Astrocyte of the cerebellum (primary cell): ENCODE measurements at regions not wholly inside any gene's neighbourhood (a gene's known extent, or its start where the extent isn't known, plus 50 kb on each side); places are given as distances from the start of the nearest gene placed in this dataset.

Experiments
- DNase-seq: peaks from one replicate; pipeline ENCODE4 v3.0.0-alpha.2; 2011; ENCODE audit warnings: low read depth
- H3K4me3 ChIP-seq: 2 replicates; pipeline ENCODE4 v1.5.1; 2011; ENCODE audit warnings: mild to moderate bottlenecking, low read depth, low read length, moderate library complexity
- in situ Hi-C: cut with HindIII; loops from 2 replicates; pipeline ENCODE4 v1.10.0; 2017; ENCODE audit warnings: low sequenced_read_pairs
- TF ChIP-seq, protein P1 (sequence below): IDR thresholded peaks from 2 replicates; pipeline ENCODE4 v1.5.1; 2012; ENCODE audit warnings: low read length, low read depth, moderate library complexity, mild to moderate bottlenecking; ENCODE audit errors: missing control alignments

DNA sequence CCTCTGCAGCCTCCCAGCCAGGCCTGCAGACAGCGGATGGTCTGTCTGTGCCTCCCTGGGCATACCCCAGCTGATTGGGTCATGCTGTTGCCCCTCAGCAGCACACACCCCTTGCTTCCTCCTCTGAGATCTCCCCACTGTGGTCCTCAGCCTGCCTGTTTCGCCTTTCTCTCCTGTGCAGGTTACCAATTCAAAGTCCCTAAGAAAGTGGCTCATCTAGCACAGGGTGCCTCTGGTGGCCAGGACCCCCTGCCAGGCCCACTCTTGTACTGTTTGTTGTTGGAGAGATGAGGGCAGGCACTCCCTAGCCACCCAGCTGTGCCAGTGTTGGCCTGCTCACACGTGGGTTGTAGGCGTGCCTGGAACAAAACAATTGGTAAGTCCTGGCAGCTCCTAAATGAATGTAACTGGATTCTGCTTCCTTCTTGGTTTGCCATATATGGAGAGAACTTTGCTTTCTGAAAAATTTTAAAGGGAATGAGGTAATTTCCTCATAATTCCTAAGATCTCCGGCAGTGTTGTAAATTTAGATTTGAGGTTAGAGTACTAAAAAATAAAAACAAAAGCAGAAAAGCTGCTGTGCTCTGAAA lies 213.2 kb upstream of the IL12A start:
- in situ Hi-C loops: no loop called here
- DNase-seq: no peak
- no peak overlapping the region for H3K4me3 ChIP-seq
- TF ChIP-seq, protein P1, sequence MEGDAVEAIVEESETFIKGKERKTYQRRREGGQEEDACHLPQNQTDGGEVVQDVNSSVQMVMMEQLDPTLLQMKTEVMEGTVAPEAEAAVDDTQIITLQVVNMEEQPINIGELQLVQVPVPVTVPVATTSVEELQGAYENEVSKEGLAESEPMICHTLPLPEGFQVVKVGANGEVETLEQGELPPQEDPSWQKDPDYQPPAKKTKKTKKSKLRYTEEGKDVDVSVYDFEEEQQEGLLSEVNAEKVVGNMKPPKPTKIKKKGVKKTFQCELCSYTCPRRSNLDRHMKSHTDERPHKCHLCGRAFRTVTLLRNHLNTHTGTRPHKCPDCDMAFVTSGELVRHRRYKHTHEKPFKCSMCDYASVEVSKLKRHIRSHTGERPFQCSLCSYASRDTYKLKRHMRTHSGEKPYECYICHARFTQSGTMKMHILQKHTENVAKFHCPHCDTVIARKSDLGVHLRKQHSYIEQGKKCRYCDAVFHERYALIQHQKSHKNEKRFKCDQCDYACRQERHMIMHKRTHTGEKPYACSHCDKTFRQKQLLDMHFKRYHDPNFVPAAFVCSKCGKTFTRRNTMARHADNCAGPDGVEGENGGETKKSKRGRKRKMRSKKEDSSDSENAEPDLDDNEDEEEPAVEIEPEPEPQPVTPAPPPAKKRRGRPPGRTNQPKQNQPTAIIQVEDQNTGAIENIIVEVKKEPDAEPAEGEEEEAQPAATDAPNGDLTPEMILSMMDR: no peak

DNA sequence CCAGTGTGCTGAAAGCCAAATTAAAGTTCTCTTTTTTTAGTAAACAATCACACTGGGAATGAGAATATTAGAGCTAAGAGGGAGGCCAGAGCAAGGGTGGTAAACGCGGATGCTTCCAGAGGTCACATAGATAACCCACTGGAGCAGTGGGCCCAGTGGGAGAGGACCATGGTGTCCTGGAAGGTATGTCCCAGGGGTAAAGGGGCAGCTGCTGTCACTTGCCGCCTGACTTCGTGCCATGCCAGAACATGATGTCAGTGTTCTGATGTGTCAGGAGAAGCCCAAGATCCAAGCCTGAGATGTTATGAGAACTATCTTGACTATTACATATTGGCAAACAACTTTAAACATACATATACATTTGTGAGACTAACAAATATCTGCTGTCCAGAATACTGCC lies 211.9 kb upstream of the IL12A start:
- TF ChIP-seq, protein P1: no peak
- no peak overlapping the region for H3K4me3 ChIP-seq
- in situ Hi-C loops: no loop called here
- DNase-seq: no peak

DNA sequence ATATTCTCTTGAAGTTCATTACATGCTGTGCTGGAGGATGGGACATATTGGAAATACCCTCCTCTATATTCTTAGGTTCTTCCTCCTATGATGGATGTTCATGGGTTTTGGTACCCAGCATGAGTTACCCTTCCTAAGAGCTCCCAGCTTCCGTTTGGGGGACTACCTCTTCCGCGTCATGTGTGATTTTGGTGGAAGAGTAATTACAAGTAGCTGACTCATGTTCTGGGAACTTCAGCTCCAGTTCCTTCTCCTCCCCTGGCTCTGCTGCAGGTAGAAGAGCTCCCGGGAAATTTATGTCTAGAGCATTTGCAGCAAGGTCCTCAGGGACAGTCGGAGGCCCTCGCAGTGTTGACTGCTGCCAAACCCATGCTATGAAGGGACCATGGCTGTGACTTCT lies 208.8 kb upstream of the IL12A start:
- in situ Hi-C loops: no loop called here
- TF ChIP-seq, protein P1: no peak
- DNase-seq: no peak
- no peak overlapping the region for H3K4me3 ChIP-seq

DNA sequence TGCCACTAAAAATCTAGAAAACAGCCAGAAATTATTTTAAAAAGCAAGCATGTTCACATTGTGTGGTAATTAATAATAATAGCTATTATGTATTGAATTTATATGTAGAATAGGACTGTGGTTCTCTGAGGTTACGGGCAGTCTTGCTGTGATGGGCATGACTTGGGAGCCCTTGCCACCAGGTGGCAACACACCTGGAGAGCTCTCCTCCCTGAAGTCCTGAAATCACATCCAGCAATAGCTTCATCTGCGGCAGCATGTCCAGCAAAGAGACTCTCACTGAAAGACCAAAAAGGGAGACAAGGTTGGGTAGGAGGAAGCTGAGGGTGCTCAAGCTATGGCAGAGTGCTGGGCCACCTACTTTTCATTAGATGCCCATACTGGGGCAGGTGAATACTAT lies 206.8 kb upstream of the IL12A start:
- TF ChIP-seq, protein P1: no peak
- DNase-seq: no peak
- H3K4me3 ChIP-seq: no peak overlapping the region
- in situ Hi-C loops: no loop called here

DNA sequence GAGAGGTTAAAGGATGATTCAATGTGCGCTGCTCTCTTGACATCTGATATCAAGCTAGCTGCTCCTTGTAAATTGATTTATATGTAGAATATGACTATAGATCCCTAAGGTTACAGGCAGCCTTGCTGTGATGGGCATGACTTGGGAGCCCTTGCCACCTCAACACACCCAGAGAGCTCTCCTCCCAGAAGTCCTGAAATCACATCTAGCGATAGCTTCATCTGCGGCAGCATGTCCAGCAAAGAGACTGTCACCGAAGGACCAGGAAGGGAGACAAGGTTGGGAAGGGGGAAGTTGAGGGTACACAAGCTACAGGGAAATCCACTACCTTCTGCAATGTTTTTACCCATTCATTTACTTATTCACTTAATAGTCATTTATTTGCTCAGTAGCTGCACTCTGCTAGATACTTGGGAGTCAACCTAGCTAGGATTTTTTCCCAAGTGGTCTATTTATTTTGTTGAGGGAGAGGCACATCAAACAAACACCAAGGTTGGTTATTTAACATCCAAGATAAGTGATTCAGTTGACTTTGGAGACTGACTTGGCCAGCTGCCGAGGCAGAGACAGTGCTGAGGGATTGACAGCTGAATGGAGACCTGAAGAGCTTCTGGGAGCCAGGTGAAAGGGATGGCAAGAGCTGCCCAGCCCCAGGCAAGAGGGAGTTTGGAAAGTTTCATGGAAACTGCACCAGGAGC lies 205.8 kb upstream of the IL12A start:
- DNase-seq: no peak
- H3K4me3 ChIP-seq: no peak overlapping the region
- in situ Hi-C loops: no loop called here
- TF ChIP-seq, protein P1: no peak

DNA sequence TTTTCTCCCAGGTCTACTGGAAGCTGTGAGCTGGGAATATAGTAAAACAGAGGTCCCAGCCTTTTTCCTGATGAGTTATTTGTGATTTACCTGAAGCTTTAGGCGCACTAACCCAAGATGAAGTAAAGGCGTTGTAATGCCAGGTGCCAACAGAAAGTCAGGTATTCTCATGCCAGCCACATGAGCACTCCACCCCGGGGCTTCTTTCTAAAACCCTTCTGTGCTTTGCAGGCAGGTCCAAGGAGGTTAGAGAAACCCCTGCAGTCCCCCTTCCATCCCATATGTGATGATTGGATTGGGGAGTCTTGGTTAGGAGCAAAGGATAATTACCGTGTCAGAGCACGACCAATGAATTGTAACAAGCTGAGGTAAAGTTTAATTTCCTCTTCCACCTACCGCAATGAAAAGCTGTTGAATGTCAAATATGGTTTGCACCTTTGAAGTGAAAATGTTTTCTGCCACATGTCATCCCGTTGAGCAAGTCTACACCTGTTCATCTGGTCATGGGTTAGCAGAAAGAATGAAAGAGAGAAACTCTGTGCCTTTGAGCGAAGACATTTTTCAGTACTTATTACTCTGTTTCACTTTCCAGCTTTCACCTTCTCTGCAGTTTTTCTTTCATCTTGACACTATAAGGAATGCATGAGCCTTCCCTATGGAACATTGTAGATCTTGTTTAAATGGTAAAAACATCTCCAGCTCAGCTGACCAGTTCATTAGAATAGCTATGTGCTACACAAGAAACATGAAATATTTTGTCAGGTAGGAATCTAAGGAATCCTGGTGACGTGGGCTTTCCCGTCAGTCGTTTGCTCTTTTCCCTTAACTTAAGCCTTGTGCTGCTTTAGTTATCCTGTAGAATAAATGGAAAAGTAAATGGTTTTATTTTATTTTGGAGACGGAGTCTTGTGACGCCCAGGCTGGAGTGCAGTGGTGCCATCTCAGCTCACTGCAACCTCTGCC lies 204.6 kb upstream of the IL12A start:
- H3K4me3 ChIP-seq: no peak overlapping the region
- in situ Hi-C loops: no loop called here
- DNase-seq: no peak
- TF ChIP-seq, protein P1: no peak
